ENCODE measurements at regions not wholly inside any gene's neighbourhood (a gene's known extent, or its start where the extent isn't known, plus 50 kb on each side); places are given as distances from the start of the nearest gene placed in this dataset.

- Histone ChIP-seq H3K4me1 (no peaks in the 10 kb centered on the region), H3K9me3 (no peaks in the 10 kb centered on the region), H3K27me3 (no peaks in the 10 kb centered on the region), H3K4me3 (no peak overlapping the region), H3K36me3 (no peaks in the 10 kb centered on the region), H3K27ac (no peak overlapping the region)
- TF ChIP-seq, protein P1, sequence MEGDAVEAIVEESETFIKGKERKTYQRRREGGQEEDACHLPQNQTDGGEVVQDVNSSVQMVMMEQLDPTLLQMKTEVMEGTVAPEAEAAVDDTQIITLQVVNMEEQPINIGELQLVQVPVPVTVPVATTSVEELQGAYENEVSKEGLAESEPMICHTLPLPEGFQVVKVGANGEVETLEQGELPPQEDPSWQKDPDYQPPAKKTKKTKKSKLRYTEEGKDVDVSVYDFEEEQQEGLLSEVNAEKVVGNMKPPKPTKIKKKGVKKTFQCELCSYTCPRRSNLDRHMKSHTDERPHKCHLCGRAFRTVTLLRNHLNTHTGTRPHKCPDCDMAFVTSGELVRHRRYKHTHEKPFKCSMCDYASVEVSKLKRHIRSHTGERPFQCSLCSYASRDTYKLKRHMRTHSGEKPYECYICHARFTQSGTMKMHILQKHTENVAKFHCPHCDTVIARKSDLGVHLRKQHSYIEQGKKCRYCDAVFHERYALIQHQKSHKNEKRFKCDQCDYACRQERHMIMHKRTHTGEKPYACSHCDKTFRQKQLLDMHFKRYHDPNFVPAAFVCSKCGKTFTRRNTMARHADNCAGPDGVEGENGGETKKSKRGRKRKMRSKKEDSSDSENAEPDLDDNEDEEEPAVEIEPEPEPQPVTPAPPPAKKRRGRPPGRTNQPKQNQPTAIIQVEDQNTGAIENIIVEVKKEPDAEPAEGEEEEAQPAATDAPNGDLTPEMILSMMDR (IDR thresholded peaks at IDR 0.05) = no peak
- intact Hi-C loops (cut with DNase I) = no loop called here
- DNase-seq (no peak), ATAC-seq (no peak)
Observed at GRCh38 chr1:195594322-195594721, 1013.9 kb downstream of the KCNT2 start.

- intact Hi-C loops (cut with DNase I) = no loop called here
- H3K36me3 ChIP-seq = no peaks in the 10 kb centered on the region
- no peak overlapping the region for H3K27ac ChIP-seq
- H3K9me3 ChIP-seq = peaks cover 0 to 4% of the 10 kb centered on the region in 2 donors
- no peaks in the 10 kb centered on the region for H3K27me3 ChIP-seq
- TF ChIP-seq, protein P1 (IDR thresholded peaks at IDR 0.05) = no peak
- no peaks in the 10 kb centered on the region for H3K4me1 ChIP-seq
- no peak overlapping the region for H3K4me3 ChIP-seq
- ATAC-seq = no peak
- no peak for DNase-seq
Observed at GRCh38 chr1:195591917-195592672, 1016.1 kb downstream of the KCNT2 start.

DNA sequence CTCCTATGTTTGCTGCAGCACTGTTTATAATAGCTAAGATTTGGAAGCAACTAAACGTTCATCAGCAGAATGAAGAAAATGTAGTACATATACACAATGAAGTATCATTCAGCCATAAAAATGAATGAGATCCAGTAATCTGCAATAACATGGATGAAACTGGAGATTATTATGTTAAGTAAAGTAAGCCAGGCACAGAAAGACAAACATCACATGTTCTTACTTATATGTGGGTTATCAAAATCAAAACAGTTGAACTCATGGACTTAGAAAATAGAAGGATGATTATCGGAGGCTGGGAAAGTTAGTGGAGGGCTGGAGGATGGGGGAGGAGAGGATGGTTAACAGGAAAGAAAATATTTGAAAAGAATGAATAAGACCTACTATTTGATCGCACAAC lies 1017.6 kb downstream of the KCNT2 start:
- TF ChIP-seq, protein P1 (IDR thresholded peaks at IDR 0.05) = no peak
- no peak overlapping the region for H3K27ac ChIP-seq
- no peak for ATAC-seq
- H3K4me1 ChIP-seq = no peaks in the 10 kb centered on the region
- intact Hi-C loops (cut with DNase I) = no loop called here
- peaks cover 0 to 4% of the 10 kb centered on the region in 2 donors for H3K9me3 ChIP-seq
- no peak overlapping the region for H3K4me3 ChIP-seq
- H3K27me3 ChIP-seq = no peaks in the 10 kb centered on the region
- no peaks in the 10 kb centered on the region for H3K36me3 ChIP-seq
- no peak for DNase-seq

GRCh38 chr1:195584870-195585624 lies 1023.2 kb downstream of the KCNT2 start:
- TF ChIP-seq, protein P1 (IDR thresholded peaks at IDR 0.05) = no peak
- intact Hi-C loops (cut with DNase I) = no loop called here
- no peaks in the 10 kb centered on the region for H3K27me3 ChIP-seq
- H3K9me3 ChIP-seq = peaks cover 0 to 6% of the 10 kb centered on the region in 2 donors
- H3K4me1 ChIP-seq = no peaks in the 10 kb centered on the region
- DNase-seq = no peak
- no peak overlapping the region for H3K4me3 ChIP-seq
- H3K36me3 ChIP-seq = no peaks in the 10 kb centered on the region
- no peak for ATAC-seq
- no peak overlapping the region for H3K27ac ChIP-seq

- no peak overlapping the region for H3K4me3 ChIP-seq
- H3K4me1 ChIP-seq = no peaks in the 10 kb centered on the region
- ATAC-seq (no peak), DNase-seq (no peak)
- no peak overlapping the region for H3K27ac ChIP-seq
- no peaks in the 10 kb centered on the region for H3K27me3 ChIP-seq
- no peaks in the 10 kb centered on the region for H3K36me3 ChIP-seq
- peaks cover 0 to 2% of the 10 kb centered on the region in 2 donors for H3K9me3 ChIP-seq
- intact Hi-C loops (cut with DNase I) = no loop called here
- TF ChIP-seq, protein P1 (IDR thresholded peaks at IDR 0.05) = no peak
Observed at GRCh38 chr1:195580988-195581387, 1027.3 kb downstream of the KCNT2 start.

Data from left lung (tissue), 4 donors.